ENCODE measurements at regions not wholly inside any gene's neighbourhood (a gene's known extent, or its start where the extent isn't known, plus 50 kb on each side); places are given as distances from the start of the nearest gene placed in this dataset.

DNA sequence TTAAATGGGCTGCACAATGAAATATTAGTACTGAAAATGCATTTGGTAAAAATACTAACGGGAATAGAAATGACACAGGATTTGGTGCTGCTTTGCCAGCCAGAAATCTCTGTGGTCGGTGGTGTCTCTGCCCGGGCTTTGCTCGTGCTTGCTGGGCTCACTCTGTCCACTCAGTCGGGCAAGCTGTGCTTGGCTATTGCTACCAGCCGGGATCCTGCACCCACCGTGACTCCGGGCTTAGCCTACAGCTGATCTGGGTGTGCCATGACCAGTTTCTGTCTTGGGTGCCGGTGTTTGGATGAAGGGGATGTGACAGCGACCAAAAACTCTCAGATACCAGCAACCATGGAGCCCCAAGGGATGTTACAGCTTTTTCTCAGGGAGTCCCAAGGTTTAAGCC, 487.7 kb downstream of the TECRL start:
- TF ChIP-seq, protein P1, sequence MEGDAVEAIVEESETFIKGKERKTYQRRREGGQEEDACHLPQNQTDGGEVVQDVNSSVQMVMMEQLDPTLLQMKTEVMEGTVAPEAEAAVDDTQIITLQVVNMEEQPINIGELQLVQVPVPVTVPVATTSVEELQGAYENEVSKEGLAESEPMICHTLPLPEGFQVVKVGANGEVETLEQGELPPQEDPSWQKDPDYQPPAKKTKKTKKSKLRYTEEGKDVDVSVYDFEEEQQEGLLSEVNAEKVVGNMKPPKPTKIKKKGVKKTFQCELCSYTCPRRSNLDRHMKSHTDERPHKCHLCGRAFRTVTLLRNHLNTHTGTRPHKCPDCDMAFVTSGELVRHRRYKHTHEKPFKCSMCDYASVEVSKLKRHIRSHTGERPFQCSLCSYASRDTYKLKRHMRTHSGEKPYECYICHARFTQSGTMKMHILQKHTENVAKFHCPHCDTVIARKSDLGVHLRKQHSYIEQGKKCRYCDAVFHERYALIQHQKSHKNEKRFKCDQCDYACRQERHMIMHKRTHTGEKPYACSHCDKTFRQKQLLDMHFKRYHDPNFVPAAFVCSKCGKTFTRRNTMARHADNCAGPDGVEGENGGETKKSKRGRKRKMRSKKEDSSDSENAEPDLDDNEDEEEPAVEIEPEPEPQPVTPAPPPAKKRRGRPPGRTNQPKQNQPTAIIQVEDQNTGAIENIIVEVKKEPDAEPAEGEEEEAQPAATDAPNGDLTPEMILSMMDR (IDR thresholded peaks at IDR 0.05; ENCODE audit: low read depth, low read length, poor library complexity, severe bottlenecking) = no peak
- no peak for TF ChIP-seq EZH2phosphoT487 (IDR thresholded peaks at IDR 0.05; ENCODE audit: borderline replicate concordance, low read length)

All from DOHH2 (cell line).